ENCODE measurements at regions not wholly inside any gene's neighbourhood (a gene's known extent, or its start where the extent isn't known, plus 50 kb on each side); places are given as distances from the start of the nearest gene placed in this dataset.

- Histone ChIP-seq H3K36me3 (replicated peaks; ENCODE audit: low read depth, low read length) (no peaks in the 10 kb centered on the region), H3K27ac (ENCODE audit: low read length) (no peak overlapping the region), H3K9ac (ENCODE audit: low read length) (no peak overlapping the region), H3K4me2 (ENCODE audit: low read length) (no peak overlapping the region), H3K4me3 (ENCODE audit: low read length) (no peak overlapping the region), H3K79me2 (ENCODE audit: low read length) (no peaks in the 10 kb centered on the region), H3K27me3 (ENCODE audit: low read depth, low read length) (no peaks in the 10 kb centered on the region), H3K4me1 (ENCODE audit: low read length) (no peaks in the 10 kb centered on the region), H3K9me3 (ENCODE audit: insufficient read depth, low read length) (no peaks in the 10 kb centered on the region), H2AFZ (ENCODE audit: low read depth, low read length) (no peak overlapping the region), H4K20me1 (ENCODE audit: insufficient read depth, low read length) (no peaks in the 10 kb centered on the region)
- TF ChIP-seq EZH2phosphoT487 (IDR thresholded peaks at IDR 0.05; ENCODE audit: low read depth) (no peak), CTCF (IDR thresholded peaks at IDR 0.05; ENCODE audit: low read depth, low read length) (no peak)
These were observed 105.1 kb downstream of the ADRA2C start for GRCh38 chr4:3871181-3871852.

GRCh38 chr4:3871881-3872833, 106.0 kb downstream of the ADRA2C start:
- no peak overlapping the region for H2AFZ ChIP-seq (ENCODE audit: low read depth, low read length)
- no peaks in the 10 kb centered on the region for H3K36me3 ChIP-seq (replicated peaks; ENCODE audit: low read depth, low read length)
- H3K9me3 ChIP-seq (ENCODE audit: insufficient read depth, low read length), result no peaks in the 10 kb centered on the region
- no peak overlapping the region for H3K4me3 ChIP-seq (ENCODE audit: low read length)
- no peak overlapping the region for H3K9ac ChIP-seq (ENCODE audit: low read length)
- no peaks in the 10 kb centered on the region for H3K79me2 ChIP-seq (ENCODE audit: low read length)
- no peaks in the 10 kb centered on the region for H4K20me1 ChIP-seq (ENCODE audit: insufficient read depth, low read length)
- H3K27ac ChIP-seq (ENCODE audit: low read length), result no peak overlapping the region
- H3K27me3 ChIP-seq (ENCODE audit: low read depth, low read length), result no peaks in the 10 kb centered on the region
- TF ChIP-seq EZH2phosphoT487 (IDR thresholded peaks at IDR 0.05; ENCODE audit: low read depth) (no peak), CTCF (IDR thresholded peaks at IDR 0.05; ENCODE audit: low read depth, low read length) (no peak)
- no peak overlapping the region for H3K4me2 ChIP-seq (ENCODE audit: low read length)
- no peaks in the 10 kb centered on the region for H3K4me1 ChIP-seq (ENCODE audit: low read length)

GRCh38 chr4:3872834-3873313, 106.7 kb downstream of the ADRA2C start:
- H3K36me3 ChIP-seq (replicated peaks; ENCODE audit: low read depth, low read length), result no peaks in the 10 kb centered on the region
- H3K4me3 ChIP-seq (ENCODE audit: low read length), result no peak overlapping the region
- no peak overlapping the region for H3K27ac ChIP-seq (ENCODE audit: low read length)
- H3K79me2 ChIP-seq (ENCODE audit: low read length), result no peaks in the 10 kb centered on the region
- peaks cover 4% of the 10 kb centered on the region; the same call in 1 of the 2 replicates for H3K27me3 ChIP-seq (ENCODE audit: low read depth, low read length)
- no peak overlapping the region for H2AFZ ChIP-seq (ENCODE audit: low read depth, low read length)
- H3K4me1 ChIP-seq (ENCODE audit: low read length), result no peaks in the 10 kb centered on the region
- no peaks in the 10 kb centered on the region for H3K9me3 ChIP-seq (ENCODE audit: insufficient read depth, low read length)
- H4K20me1 ChIP-seq (ENCODE audit: insufficient read depth, low read length), result no peaks in the 10 kb centered on the region
- TF ChIP-seq CTCF (IDR thresholded peaks at IDR 0.05; ENCODE audit: low read depth, low read length), result no peak
- no peak for TF ChIP-seq EZH2phosphoT487 (IDR thresholded peaks at IDR 0.05; ENCODE audit: low read depth)
- no peak overlapping the region for H3K4me2 ChIP-seq (ENCODE audit: low read length)
- H3K9ac ChIP-seq (ENCODE audit: low read length), result no peak overlapping the region

- no peaks in the 10 kb centered on the region for H3K4me1 ChIP-seq (ENCODE audit: low read length)
- no peak overlapping the region for H3K27ac ChIP-seq (ENCODE audit: low read length)
- H3K9me3 ChIP-seq (ENCODE audit: insufficient read depth, low read length), result no peaks in the 10 kb centered on the region
- H3K79me2 ChIP-seq (ENCODE audit: low read length), result no peaks in the 10 kb centered on the region
- no peak overlapping the region for H3K9ac ChIP-seq (ENCODE audit: low read length)
- H2AFZ ChIP-seq (ENCODE audit: low read depth, low read length), result no peak overlapping the region
- H3K36me3 ChIP-seq (replicated peaks; ENCODE audit: low read depth, low read length), result no peaks in the 10 kb centered on the region
- H4K20me1 ChIP-seq (ENCODE audit: insufficient read depth, low read length), result no peaks in the 10 kb centered on the region
- no peak overlapping the region for H3K4me2 ChIP-seq (ENCODE audit: low read length)
- no peak overlapping the region for H3K4me3 ChIP-seq (ENCODE audit: low read length)
- peaks cover 10% of the 10 kb centered on the region for H3K27me3 ChIP-seq (ENCODE audit: low read depth, low read length)
- TF ChIP-seq CTCF (IDR thresholded peaks at IDR 0.05; ENCODE audit: low read depth, low read length) (no peak), EZH2phosphoT487 (IDR thresholded peaks at IDR 0.05; ENCODE audit: low read depth) (no peak)
These were observed 107.3 kb downstream of the ADRA2C start for GRCh38 chr4:3873408-3874027.

Measured in OCI-LY3 (cell line).